ENCODE measurements at regions not wholly inside any gene's neighbourhood (a gene's known extent, or its start where the extent isn't known, plus 50 kb on each side); places are given as distances from the start of the nearest gene placed in this dataset.

GRCh38 chr10:6995831-6996230, 415.0 kb downstream of the SFMBT2 start:
- H2AFZ ChIP-seq, result no peak overlapping the region
- H3K36me3 ChIP-seq (replicated peaks; ENCODE audit: insufficient read depth, low read depth), result no peaks in the 10 kb centered on the region
- WGBS (ENCODE audit: low lambda C conversion rate, missing lambda C conversion rate), result 72% methylated on average over 4 of the region's 4 CpGs
- no peaks in the 10 kb centered on the region for H3K9me3 ChIP-seq (ENCODE audit: low read depth)
- H3K4me1 ChIP-seq (ENCODE audit: insufficient read depth), result peaks cover 4% of the 10 kb centered on the region
- DNase-seq (ENCODE audit: low spot score), result no peak
- no peak overlapping the region for H3K4me3 ChIP-seq
- no peaks in the 10 kb centered on the region for H4K20me1 ChIP-seq (ENCODE audit: insufficient read depth, poor library complexity, severe bottlenecking)
- TF ChIP-seq EZH2 (IDR thresholded peaks at IDR 0.05; ENCODE audit: borderline replicate concordance) (no peak), EZH2phosphoT487 (IDR thresholded peaks at IDR 0.05; ENCODE audit: low read depth, severe bottlenecking, unreplicated experiment) (no peak), CTCF (IDR thresholded peaks at IDR 0.05; ENCODE audit: poor library complexity) (no peak)
- H3K79me2 ChIP-seq, result no peaks in the 10 kb centered on the region
- H3K9me2 ChIP-seq (replicated peaks; ENCODE audit: insufficient read depth), result no peaks in the 10 kb centered on the region
- no peak overlapping the region for H3K27ac ChIP-seq
- H3K4me2 ChIP-seq, result no peak overlapping the region
- H3K27me3 ChIP-seq, result no peaks in the 10 kb centered on the region

- Histone ChIP-seq H2AFZ (no peak overlapping the region), H4K20me1 (ENCODE audit: insufficient read depth, poor library complexity, severe bottlenecking) (no peaks in the 10 kb centered on the region), H3K4me1 (ENCODE audit: insufficient read depth) (peaks cover 4% of the 10 kb centered on the region), H3K4me3 (no peak overlapping the region), H3K4me2 (no peak overlapping the region), H3K9me2 (replicated peaks; ENCODE audit: insufficient read depth) (no peaks in the 10 kb centered on the region), H3K36me3 (replicated peaks; ENCODE audit: insufficient read depth, low read depth) (no peaks in the 10 kb centered on the region), H3K79me2 (no peaks in the 10 kb centered on the region), H3K27ac (no peak overlapping the region), H3K9me3 (ENCODE audit: low read depth) (no peaks in the 10 kb centered on the region), H3K27me3 (no peaks in the 10 kb centered on the region)
- no peak for DNase-seq (ENCODE audit: low spot score)
- TF ChIP-seq CTCF (IDR thresholded peaks at IDR 0.05; ENCODE audit: poor library complexity) (no peak), EZH2phosphoT487 (IDR thresholded peaks at IDR 0.05; ENCODE audit: low read depth, severe bottlenecking, unreplicated experiment) (no peak), EZH2 (IDR thresholded peaks at IDR 0.05; ENCODE audit: borderline replicate concordance) (no peak)
- 55% methylated on average over 3 of the region's 3 CpGs for WGBS (ENCODE audit: low lambda C conversion rate, missing lambda C conversion rate)
Observed at GRCh38 chr10:6995341-6995740, 415.3 kb upstream of the PRKCQ start.

- Histone ChIP-seq H4K20me1 (ENCODE audit: insufficient read depth, poor library complexity, severe bottlenecking) (no peaks in the 10 kb centered on the region), H3K9me3 (ENCODE audit: low read depth) (no peaks in the 10 kb centered on the region), H3K4me1 (ENCODE audit: insufficient read depth) (peaks cover 4% of the 10 kb centered on the region), H3K27me3 (no peaks in the 10 kb centered on the region), H3K4me2 (no peak overlapping the region), H3K79me2 (no peaks in the 10 kb centered on the region), H3K27ac (no peak overlapping the region), H3K4me3 (no peak overlapping the region), H2AFZ (no peak overlapping the region), H3K9me2 (replicated peaks; ENCODE audit: insufficient read depth) (no peaks in the 10 kb centered on the region), H3K36me3 (replicated peaks; ENCODE audit: insufficient read depth, low read depth) (no peaks in the 10 kb centered on the region)
- no peak for DNase-seq (ENCODE audit: low spot score)
- TF ChIP-seq EZH2phosphoT487 (IDR thresholded peaks at IDR 0.05; ENCODE audit: low read depth, severe bottlenecking, unreplicated experiment) (no peak), CTCF (IDR thresholded peaks at IDR 0.05; ENCODE audit: poor library complexity) (no peak), EZH2 (IDR thresholded peaks at IDR 0.05; ENCODE audit: borderline replicate concordance) (no peak)
Observed at GRCh38 chr10:6990891-6991290, 410.8 kb upstream of the PRKCQ start.

GRCh38 chr10:6988654-6989053, 408.6 kb upstream of the PRKCQ start:
- DNase-seq (ENCODE audit: low spot score), result no peak
- Histone ChIP-seq H3K9me3 (ENCODE audit: low read depth) (no peaks in the 10 kb centered on the region), H3K4me2 (no peak overlapping the region), H3K9me2 (replicated peaks; ENCODE audit: insufficient read depth) (no peaks in the 10 kb centered on the region), H4K20me1 (ENCODE audit: insufficient read depth, poor library complexity, severe bottlenecking) (no peaks in the 10 kb centered on the region), H3K36me3 (replicated peaks; ENCODE audit: insufficient read depth, low read depth) (no peaks in the 10 kb centered on the region), H3K27me3 (no peaks in the 10 kb centered on the region), H2AFZ (no peak overlapping the region), H3K4me1 (ENCODE audit: insufficient read depth) (no peaks in the 10 kb centered on the region), H3K4me3 (no peak overlapping the region), H3K79me2 (no peaks in the 10 kb centered on the region), H3K27ac (no peak overlapping the region)
- TF ChIP-seq EZH2 (IDR thresholded peaks at IDR 0.05; ENCODE audit: borderline replicate concordance) (no peak), EZH2phosphoT487 (IDR thresholded peaks at IDR 0.05; ENCODE audit: low read depth, severe bottlenecking, unreplicated experiment) (no peak), CTCF (IDR thresholded peaks at IDR 0.05; ENCODE audit: poor library complexity) (no peak)
- WGBS (ENCODE audit: low lambda C conversion rate, missing lambda C conversion rate), result 83% methylated on average over 4 of the region's 4 CpGs
